MM.1S (cell line): ENCODE measurements at regions not wholly inside any gene's neighbourhood (a gene's known extent, or its start where the extent isn't known, plus 50 kb on each side); places are given as distances from the start of the nearest gene placed in this dataset.

Experiments
- DNase-seq: peaks from one replicate; pipeline ENCODE4 v3.0.0-alpha.2; 2015
- H2AFZ ChIP-seq: fragments of 300-600 bp; sonication (generic); 2 replicates; pipeline ENCODE4 v1.6.0; 2016; ENCODE audit warnings: antibody characterized with exemption, low read length
- H3F3A ChIP-seq: fragments of 300-600 bp; sonication (generic); 2 replicates; pipeline ENCODE4 v1.6.1; 2016; ENCODE audit warnings: mild to moderate bottlenecking, antibody characterized with exemption, low read length, moderate library complexity, mixed read lengths; ENCODE audit not compliant: insufficient read depth
- H3K27ac ChIP-seq: fragments of 300-600 bp; sonication (generic); 2 replicates; pipeline ENCODE4 v1.5.1; 2016; ENCODE audit warnings: mild to moderate bottlenecking, low read length
- H3K27me3 ChIP-seq: fragments of 300-600 bp; sonication (generic); replicated peaks from 2 replicates; pipeline ENCODE4 v1.6.0; 2016; ENCODE audit warnings: low read length; ENCODE audit not compliant: insufficient read depth
- H3K36me3 ChIP-seq: fragments of 300-600 bp; sonication (generic); replicated peaks from 2 replicates; pipeline ENCODE4 v1.6.1; 2016; ENCODE audit warnings: mild to moderate bottlenecking, low read length, mixed read lengths; ENCODE audit not compliant: insufficient read depth
- H3K4me1 ChIP-seq: fragments of 300-600 bp; sonication (generic); 2 replicates; pipeline ENCODE4 v1.6.1; 2016; ENCODE audit warnings: low read length, mixed read lengths
- H3K4me2 ChIP-seq: fragments of 300-600 bp; sonication (generic); 2 replicates; pipeline ENCODE4 v1.6.0; 2016; ENCODE audit warnings: low read depth, low read length
- H3K4me3 ChIP-seq: fragments of 300-600 bp; sonication (generic); 2 replicates; pipeline ENCODE4 v1.5.1; 2016; ENCODE audit warnings: low read length, mixed read lengths
- H3K79me2 ChIP-seq: fragments of 300-600 bp; sonication (generic); 2 replicates; pipeline ENCODE4 v1.6.1; 2016; ENCODE audit warnings: mixed run types, low read length, mixed read lengths
- H3K9ac ChIP-seq: fragments of 300-600 bp; sonication (generic); 2 replicates; pipeline ENCODE4 v1.6.1; 2016; ENCODE audit warnings: low read length, mixed read lengths
- H3K9me2 ChIP-seq: fragments of 300-600 bp; sonication (generic); replicated peaks from 2 replicates; pipeline ENCODE4 v1.6.1; 2016; ENCODE audit warnings: mild to moderate bottlenecking, low read length, mixed read lengths; ENCODE audit not compliant: insufficient read depth
- H3K9me3 ChIP-seq: fragments of 300-600 bp; sonication (generic); replicated peaks from 2 replicates; pipeline ENCODE4 v1.6.1; 2016; ENCODE audit warnings: mild to moderate bottlenecking, low read length, mixed read lengths; ENCODE audit not compliant: insufficient read depth
- H4K20me1 ChIP-seq: fragments of 300-600 bp; sonication (generic); 2 replicates; pipeline ENCODE4 v1.6.1; 2016; ENCODE audit warnings: mild to moderate bottlenecking, low read length, moderate library complexity, mixed read lengths; ENCODE audit not compliant: insufficient read depth
- CTCF ChIP-seq: fragments of 300-600 bp; sonication (generic); IDR thresholded peaks from 2 replicates; pipeline ENCODE4 v1.5.1; 2016; ENCODE audit warnings: antibody characterized with exemption, low read length, mixed read lengths
- EZH2 ChIP-seq: fragments of 300-600 bp; sonication (generic); optimal IDR thresholded peaks from 2 replicates; pipeline ENCODE3; 2017; ENCODE audit warnings: low read depth, mild to moderate bottlenecking, antibody characterized with exemption, low read length, mixed read lengths
- EZH2phosphoT487 ChIP-seq: fragments of 300-600 bp; sonication (generic); IDR thresholded peaks from 2 replicates; pipeline ENCODE4 v1.6.1; 2018; ENCODE audit warnings: antibody characterized with exemption, low read length

GRCh38 chr21:28627691-28628090, 365.0 kb downstream of the LTN1 start:
- Histone ChIP-seq H3K4me1 (no peaks in the 10 kb centered on the region), H3K9ac (no peak overlapping the region), H3F3A (no peaks in the 10 kb centered on the region), H3K9me2 (no peaks in the 10 kb centered on the region), H4K20me1 (no peaks in the 10 kb centered on the region), H3K79me2 (no peaks in the 10 kb centered on the region), H3K9me3 (no peaks in the 10 kb centered on the region), H3K27ac (no peak overlapping the region), H3K4me3 (no peak overlapping the region), H3K27me3 (no peaks in the 10 kb centered on the region), H3K36me3 (no peaks in the 10 kb centered on the region), H3K4me2 (no peak overlapping the region), H2AFZ (no peak overlapping the region)
- TF ChIP-seq EZH2 (no peak), CTCF (no peak), EZH2phosphoT487 (no peak)
- DNase-seq: no peak

- H4K20me1 ChIP-seq: no peaks in the 10 kb centered on the region
- no peaks in the 10 kb centered on the region for H3K9me2 ChIP-seq
- H3K36me3 ChIP-seq: no peaks in the 10 kb centered on the region
- TF ChIP-seq EZH2: no peak
- no peaks in the 10 kb centered on the region for H3K9me3 ChIP-seq
- no peak overlapping the region for H3K27ac ChIP-seq
- no peak for DNase-seq
- no peak overlapping the region for H3K4me2 ChIP-seq
- H3K4me1 ChIP-seq: no peaks in the 10 kb centered on the region
- no peaks in the 10 kb centered on the region for H3K27me3 ChIP-seq
- H3K79me2 ChIP-seq: no peaks in the 10 kb centered on the region
- no peak overlapping the region for H3K4me3 ChIP-seq
- no peak overlapping the region for H3K9ac ChIP-seq
- H3F3A ChIP-seq: no peaks in the 10 kb centered on the region
- no peak overlapping the region for H2AFZ ChIP-seq
Measured at GRCh38 chr21:28627261-28627660, 365.4 kb downstream of the LTN1 start.

GRCh38 chr21:28624626-28625025, 368.1 kb downstream of the LTN1 start:
- no peaks in the 10 kb centered on the region for H3K36me3 ChIP-seq
- no peak overlapping the region for H3K27ac ChIP-seq
- H4K20me1 ChIP-seq: no peaks in the 10 kb centered on the region
- DNase-seq: no peak
- no peak overlapping the region for H3K9ac ChIP-seq
- H3K9me3 ChIP-seq: no peaks in the 10 kb centered on the region
- no peaks in the 10 kb centered on the region for H3F3A ChIP-seq
- H3K79me2 ChIP-seq: no peaks in the 10 kb centered on the region
- TF ChIP-seq EZH2: no peak
- no peak for TF ChIP-seq CTCF
- no peak for TF ChIP-seq EZH2phosphoT487
- no peak overlapping the region for H2AFZ ChIP-seq
- no peaks in the 10 kb centered on the region for H3K27me3 ChIP-seq
- no peak overlapping the region for H3K4me3 ChIP-seq
- H3K4me2 ChIP-seq: no peak overlapping the region
- H3K4me1 ChIP-seq: no peaks in the 10 kb centered on the region
- H3K9me2 ChIP-seq: no peaks in the 10 kb centered on the region

GRCh38 chr21:28617300-28617699, 375.4 kb downstream of the LTN1 start:
- Histone ChIP-seq H3K79me2 (no peaks in the 10 kb centered on the region), H3K4me1 (no peaks in the 10 kb centered on the region), H4K20me1 (no peaks in the 10 kb centered on the region), H3K4me2 (no peak overlapping the region), H3F3A (no peaks in the 10 kb centered on the region), H2AFZ (no peak overlapping the region), H3K9ac (no peak overlapping the region), H3K36me3 (no peaks in the 10 kb centered on the region), H3K9me2 (no peaks in the 10 kb centered on the region), H3K9me3 (no peaks in the 10 kb centered on the region), H3K4me3 (no peak overlapping the region), H3K27ac (no peak overlapping the region), H3K27me3 (no peaks in the 10 kb centered on the region)
- no peak for DNase-seq
- TF ChIP-seq EZH2phosphoT487: no peak
- TF ChIP-seq CTCF: no peak
- no peak for TF ChIP-seq EZH2
